NCI-H2029 treated with DMSO at 0.1 percent for 48 hours (cell line): ENCODE measurements at regions not wholly inside any gene's neighbourhood (a gene's known extent, or its start where the extent isn't known, plus 50 kb on each side); places are given as distances from the start of the nearest gene placed in this dataset.

Experiments used
- DNase-seq: peaks from one replicate; lab custom pipeline; 2025; lab: John Stamatoyannopoulos, UW

- no peak for DNase-seq
Measured at GRCh38 chr22:49259839-49260615, 567.6 kb downstream of the BRD1 start.

GRCh38 chr22:49258107-49259010 is 569.3 kb downstream of the BRD1 start:
- DNase-seq, result no peak

GRCh38 chr22:49257551-49257961 is 570.1 kb downstream of the BRD1 start:
- DNase-seq, result no peak

- no peak for DNase-seq
Measured at GRCh38 chr22:49255741-49256318, 571.8 kb downstream of the BRD1 start.

GRCh38 chr22:49255154-49255553 is 572.5 kb downstream of the BRD1 start:
- DNase-seq, result no peak

- DNase-seq, result no peak
Measured at GRCh38 chr22:49253656-49254055, 574.0 kb downstream of the BRD1 start.

GRCh38 chr22:49251371-49251770 is 576.3 kb downstream of the BRD1 start:
- no peak for DNase-seq

GRCh38 chr22:49247194-49247924 is 580.3 kb downstream of the BRD1 start:
- DNase-seq, result no peak

GRCh38 chr22:49244466-49245420 is 582.9 kb downstream of the BRD1 start:
- no peak for DNase-seq

- DNase-seq, result no peak
Measured at GRCh38 chr22:49243965-49244364, 583.7 kb downstream of the BRD1 start.

- DNase-seq, result no peak
Measured at GRCh38 chr22:49243335-49243734, 584.3 kb downstream of the BRD1 start.

GRCh38 chr22:49242480-49242879 is 585.2 kb downstream of the BRD1 start:
- no peak for DNase-seq

GRCh38 chr22:49241174-49241851 is 586.4 kb downstream of the BRD1 start:
- DNase-seq, result no peak

GRCh38 chr22:49240472-49240871 is 587.2 kb downstream of the BRD1 start:
- DNase-seq, result no peak

GRCh38 chr22:49240016-49240380 is 587.7 kb downstream of the BRD1 start:
- DNase-seq, result no peak

- DNase-seq, result no peak
Measured at GRCh38 chr22:49239264-49240015, 588.2 kb downstream of the BRD1 start.

GRCh38 chr22:49238181-49239141 is 589.2 kb downstream of the BRD1 start:
- no peak for DNase-seq

- DNase-seq, result no peak
Measured at GRCh38 chr22:49237703-49238102, 590.0 kb downstream of the BRD1 start.
